NCI-H2227 treated with DMSO at 0.1 percent for 48 hours (cell line): ENCODE measurements at regions not wholly inside any gene's neighbourhood (a gene's known extent, or its start where the extent isn't known, plus 50 kb on each side); places are given as distances from the start of the nearest gene placed in this dataset.
"Not testable (repeated sequence)": the region's sequence is repeated elsewhere in the genome, so short reads cannot be mapped to it uniquely, and the experiment has no call there.

ENCODE experiments used
- DNase-seq: peaks from one replicate; lab custom pipeline; 2025; lab: John Stamatoyannopoulos, UW

DNA sequence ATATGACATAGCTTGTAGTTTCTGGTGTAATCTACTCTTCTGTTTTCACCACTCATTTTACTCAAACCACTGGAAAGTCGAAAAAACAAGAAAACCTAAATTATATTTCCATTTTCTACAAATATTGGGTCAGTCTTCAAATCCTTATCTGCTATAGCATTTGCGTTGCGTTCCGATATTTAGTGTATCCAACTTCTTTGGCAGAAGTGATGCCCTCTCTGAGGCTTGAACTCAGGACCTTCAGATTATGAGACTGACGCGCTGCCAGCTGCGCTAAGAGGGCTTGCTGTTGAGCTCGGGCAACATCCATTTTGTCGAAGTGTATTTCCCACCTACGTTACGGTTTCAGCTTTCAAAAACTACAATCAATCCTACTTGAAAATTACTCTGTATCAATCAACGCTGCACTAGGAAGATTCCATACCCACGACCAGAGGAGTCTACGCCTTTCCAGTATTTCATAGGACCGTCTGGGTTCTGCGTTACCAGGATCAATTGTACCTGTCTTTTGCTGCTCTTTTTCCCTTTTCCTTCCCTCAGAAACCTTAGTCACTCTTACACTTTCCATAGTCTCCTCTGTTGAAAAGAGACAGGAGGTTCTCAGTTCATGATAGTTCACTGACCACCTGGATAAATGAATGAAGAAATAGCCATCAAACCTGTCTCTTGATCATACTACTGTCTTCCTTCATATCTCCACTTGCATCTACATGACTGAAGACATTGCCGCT, 140.5 kb upstream of the ZNF322 start:
- DNase-seq, result not testable (repeated sequence)

DNA sequence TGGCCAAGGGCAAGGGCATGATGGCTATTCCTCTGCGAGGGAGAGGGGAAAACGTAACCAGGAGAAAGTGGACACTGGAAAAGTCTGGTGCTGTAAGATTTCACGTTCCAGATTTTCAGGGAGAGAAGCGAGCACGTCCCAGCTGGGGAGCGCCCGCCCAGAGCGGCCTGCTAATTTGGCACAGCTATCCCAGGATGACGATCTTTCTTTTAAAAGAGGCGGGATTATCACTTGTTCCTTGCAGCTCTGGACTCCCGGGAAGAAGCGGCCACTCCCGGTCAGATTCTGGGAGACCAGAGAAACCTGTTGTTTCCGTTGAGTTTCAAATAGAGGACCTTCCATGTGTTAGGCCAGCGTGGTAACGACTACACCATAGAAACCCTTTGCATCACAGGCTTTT, 144.2 kb upstream of the ZNF322 start:
- not testable (repeated sequence) for DNase-seq

DNA sequence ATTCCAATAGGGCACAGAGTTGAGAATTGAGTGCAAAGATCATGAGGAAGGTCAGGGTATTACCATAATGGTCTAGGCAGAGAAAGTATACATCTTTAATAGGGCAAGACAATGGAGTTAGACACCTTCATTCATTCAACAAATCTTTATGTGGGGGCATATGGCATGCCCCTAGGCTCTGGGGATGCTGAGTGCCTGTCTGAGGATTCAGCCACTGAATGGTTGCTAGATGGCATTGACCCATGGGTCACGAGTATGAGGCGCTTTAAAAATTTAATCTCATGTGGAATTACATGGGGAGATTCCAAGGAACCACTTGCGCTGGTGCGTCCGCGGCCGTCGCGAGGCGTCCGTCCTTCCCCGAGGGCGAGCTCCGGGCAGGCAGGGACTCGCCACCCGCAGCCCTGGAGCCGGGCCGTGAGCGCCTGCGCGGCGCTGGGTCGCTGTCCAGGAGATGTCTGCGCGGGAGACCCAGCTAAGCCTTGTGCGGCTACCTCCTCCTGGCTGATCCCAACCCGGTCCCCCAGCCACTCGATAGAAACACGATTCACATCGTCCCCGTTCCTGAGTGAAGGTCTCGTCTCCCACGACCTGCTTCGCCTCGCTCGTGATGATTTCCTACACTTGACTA, 152.1 kb upstream of the ZNF322 start:
- DNase-seq, result not testable (repeated sequence)

DNA sequence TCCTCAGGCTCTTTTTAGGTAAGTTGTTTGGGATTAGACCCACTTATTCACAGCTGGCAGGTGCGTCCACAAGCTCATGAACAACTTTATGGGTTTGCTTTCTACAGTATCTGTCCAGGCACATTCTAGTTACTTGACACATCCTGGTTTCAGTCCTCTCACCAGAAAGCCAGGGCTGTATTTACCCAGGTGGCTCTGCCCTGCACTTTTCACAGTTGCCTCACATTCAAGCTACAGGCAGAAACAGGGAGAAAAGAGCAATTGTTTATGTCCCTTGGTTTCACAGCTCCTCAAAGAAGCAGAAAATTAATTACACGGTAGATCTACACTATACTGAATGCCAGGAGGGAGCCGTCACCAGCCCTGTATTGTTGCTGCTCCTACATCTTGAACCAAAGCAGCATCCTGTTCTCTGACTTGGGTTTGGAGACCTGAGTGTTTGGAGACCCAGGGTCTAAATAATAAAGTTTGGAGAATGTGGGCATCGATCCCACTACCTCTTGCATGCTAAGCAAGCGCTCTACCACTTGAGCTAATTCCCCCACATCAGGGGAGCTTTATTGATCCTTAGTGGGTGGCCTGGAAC, 159.2 kb upstream of the ZNF322 start:
- not testable (repeated sequence) for DNase-seq

DNA sequence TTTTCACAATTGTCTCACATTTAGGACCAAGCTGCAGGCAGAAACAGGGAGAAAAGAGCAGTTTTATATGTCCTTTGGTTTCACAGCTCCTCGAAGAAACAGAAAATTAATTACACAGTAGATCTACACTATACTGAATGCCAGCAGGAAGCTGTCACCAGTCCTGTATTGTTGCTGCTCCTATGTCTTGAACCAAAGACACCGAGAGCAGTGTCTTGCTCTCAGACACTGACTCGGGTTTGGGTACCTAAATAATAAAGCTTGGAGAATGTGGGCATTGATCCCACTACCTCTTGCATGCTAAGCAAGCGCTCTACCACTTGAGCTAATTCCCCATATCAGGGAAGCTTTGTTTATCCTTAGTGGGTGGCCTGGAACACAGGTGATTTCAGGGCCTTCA, 168.4 kb upstream of the ZNF322 start:
- not testable (repeated sequence) for DNase-seq

- not testable (repeated sequence) for DNase-seq
Observed at GRCh38 chr6:26829480-26829879, 169.9 kb upstream of the ZNF322 start.

DNA sequence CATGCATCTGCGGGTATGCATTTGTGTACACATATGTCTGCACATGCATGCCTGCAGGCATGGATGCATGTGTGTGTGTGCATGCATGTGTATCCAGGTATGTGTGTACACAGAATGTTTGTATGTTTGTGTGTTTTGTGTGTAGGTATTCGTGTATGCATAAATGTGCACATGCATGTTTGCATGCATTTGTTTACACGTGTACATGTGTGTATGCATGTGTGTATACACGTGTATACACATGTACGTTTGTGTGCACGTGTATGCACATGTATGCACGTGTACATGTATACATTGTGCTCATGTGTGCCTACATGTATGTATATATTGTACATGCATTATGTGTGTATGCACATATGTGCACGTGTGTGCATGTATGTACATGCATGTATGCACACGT, 171.4 kb upstream of the ZNF322 start:
- not testable (repeated sequence) for DNase-seq

DNA sequence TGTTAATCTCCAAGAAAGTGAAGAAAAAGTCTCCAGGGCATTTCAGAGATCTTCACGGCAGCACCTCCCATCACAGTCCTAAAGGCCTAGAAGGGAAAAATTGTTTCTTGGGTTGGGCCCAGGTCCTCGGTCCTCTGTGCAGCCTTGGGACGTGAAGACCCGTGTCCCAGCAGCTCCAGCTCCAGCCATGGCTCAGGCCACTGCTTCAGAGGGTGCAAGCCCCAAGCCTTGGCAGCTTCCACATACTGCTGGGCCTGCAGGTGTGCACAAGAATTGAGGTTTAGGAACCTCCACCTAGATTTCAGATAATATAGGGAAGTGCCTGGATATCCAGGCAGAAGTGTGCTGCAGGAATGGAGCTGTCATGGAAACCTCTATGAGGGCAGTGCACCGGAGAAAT, 176.2 kb upstream of the ZNF322 start:
- not testable (repeated sequence) for DNase-seq

DNA sequence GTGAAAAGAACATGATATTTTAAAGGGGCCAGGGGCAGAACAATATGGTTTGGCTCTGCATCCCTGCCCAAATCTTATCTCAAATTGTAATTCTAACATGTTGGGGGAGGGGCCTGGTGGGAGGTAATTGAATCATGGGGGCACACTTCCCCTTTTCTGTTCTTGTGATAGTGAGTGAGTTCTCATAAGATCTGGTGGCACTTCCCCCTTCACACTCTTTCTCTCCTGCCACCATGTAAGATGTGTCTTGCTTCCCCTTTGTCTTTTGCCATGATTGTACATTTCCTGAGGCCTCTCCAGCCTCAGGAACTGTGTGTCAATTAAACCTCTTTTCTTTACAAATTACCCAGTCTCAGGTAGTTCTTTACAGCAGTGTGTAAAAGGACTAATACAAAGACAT, 177.1 kb upstream of the ZNF322 start:
- not testable (repeated sequence) for DNase-seq

DNA sequence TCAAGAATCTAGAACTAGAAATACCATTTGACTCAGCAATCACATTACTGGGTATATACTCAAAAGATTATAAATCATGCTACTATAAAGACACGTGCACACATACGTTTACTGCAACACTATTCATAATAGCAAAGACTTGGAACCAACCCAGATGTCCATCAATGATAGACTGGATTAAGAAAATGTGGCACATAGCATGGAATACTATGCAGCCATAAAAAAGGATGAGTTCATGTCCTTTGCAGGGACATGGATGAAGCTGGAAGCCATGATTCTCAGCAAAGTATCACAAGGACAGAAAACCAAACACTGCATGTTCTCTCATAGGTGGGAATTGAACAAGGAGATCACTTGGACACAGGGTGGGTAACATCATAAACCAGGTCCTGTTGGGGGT, 185.3 kb upstream of the ZNF322 start:
- not testable (repeated sequence) for DNase-seq

GRCh38 chr6:26857289-26857688, 197.7 kb upstream of the ZNF322 start:
- not testable (repeated sequence) for DNase-seq

- not testable (repeated sequence) for DNase-seq
Observed at GRCh38 chr6:26859067-26859770, 199.7 kb upstream of the ZNF322 start.

- DNase-seq, result not testable (repeated sequence)
Observed at GRCh38 chr6:26859771-26860163, 200.2 kb upstream of the ZNF322 start.

DNA sequence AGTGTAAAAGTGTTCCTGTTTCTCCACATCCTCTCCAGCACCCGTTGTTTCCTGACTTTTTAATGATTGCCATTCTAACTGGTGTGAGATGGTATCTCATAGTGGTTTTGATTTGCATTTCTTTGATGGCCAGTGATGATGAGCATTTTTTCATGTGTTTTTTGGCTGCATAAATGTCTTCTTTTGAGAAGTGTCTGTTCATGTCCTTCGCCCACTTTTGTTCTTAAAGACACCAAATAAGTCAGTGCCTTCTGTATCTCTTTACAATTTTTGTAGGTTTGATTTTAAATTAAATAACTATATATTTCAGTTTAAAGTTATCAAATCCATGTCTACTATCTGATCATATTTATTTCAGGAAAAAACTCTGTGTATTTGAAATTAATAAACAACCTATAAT, 202.4 kb upstream of the ZNF322 start:
- DNase-seq, result not testable (repeated sequence)

GRCh38 chr6:26863641-26864040, 204.1 kb upstream of the ZNF322 start:
- not testable (repeated sequence) for DNase-seq

DNA sequence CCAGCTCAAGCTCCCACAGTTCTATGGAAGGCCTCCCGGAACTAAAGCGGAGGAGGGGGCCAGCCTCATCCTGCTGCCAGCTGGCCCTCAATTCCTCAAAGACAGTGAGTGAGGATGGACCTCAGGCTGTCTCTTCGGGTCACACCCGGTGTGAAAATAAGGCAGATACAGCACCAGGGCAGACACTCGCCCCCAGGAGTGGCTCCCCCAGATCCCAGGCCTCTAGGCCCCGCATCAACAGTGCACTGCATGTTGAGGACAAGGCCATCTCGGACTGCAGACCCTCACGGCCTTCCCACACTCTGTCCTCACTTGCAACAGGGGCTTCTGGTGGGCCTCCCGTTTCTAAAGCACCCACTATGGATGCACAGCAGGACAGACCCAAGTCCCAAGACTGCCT, 239.2 kb upstream of the ZNF322 start:
- DNase-seq, result not testable (repeated sequence)

- not testable (repeated sequence) for DNase-seq
Observed at GRCh38 chr6:26924206-26924605, 264.7 kb upstream of the ZNF322 start.

DNA sequence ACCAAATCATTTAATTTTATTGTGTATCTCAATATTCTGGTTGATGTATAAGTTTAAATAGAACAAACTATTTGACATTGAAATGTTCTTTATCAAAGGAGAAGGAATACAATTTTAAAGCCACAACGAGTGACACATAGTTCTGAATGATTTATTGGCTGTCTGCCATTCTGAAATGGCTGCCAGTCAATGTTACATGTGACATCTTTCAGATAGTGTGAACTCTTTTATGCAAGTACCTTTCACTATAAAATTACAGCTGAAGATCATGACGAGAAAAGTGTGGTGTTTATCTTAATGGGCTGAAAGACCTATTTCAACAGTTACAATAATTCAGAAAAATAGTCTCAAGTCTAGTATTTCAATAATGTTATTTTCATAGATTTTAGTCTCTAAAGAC, 268.6 kb upstream of the ZNF322 start:
- DNase-seq, result not testable (repeated sequence)

GRCh38 chr6:26937258-26937657, 277.7 kb upstream of the ZNF322 start:
- DNase-seq, result not testable (repeated sequence)

GRCh38 chr6:26951211-26951610, 291.7 kb upstream of the ZNF322 start:
- not testable (repeated sequence) for DNase-seq

GRCh38 chr6:26956078-26956600, 291.4 kb upstream of the PRSS16 start:
- DNase-seq, result peak; percentile 80

DNA sequence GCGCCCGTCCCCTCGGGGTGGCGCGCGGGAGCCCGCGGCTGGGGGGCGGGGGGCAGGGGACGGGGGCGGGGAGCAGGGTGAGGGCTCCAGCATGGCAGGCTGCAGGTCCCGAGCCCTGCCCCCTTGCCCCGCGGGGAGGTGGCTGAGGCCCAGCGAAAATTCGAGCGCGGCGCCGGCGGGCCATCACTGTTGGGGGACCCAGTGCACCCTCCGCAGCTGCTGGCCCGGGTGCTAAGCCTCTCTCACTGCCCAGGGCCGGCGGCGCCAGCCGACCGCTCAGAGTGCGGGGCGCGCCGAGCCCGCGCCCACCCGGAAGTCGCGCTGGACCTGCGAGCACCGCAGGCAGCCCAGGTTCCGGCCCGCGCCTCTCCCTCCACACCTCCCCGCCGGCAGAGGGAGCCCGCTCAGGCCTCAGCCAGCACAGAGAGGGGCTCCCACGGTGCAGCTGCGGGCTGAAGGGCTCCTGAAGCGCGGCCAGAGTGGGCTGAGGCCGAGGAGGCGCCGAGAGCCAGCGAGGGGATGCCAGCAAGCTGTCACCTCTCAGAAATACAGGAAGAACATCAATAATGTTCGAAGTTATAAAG, 290.8 kb upstream of the PRSS16 start:
- peak; percentile 54 for DNase-seq
